H1 (cell line): ENCODE measurements at regions not wholly inside any gene's neighbourhood (a gene's known extent, or its start where the extent isn't known, plus 50 kb on each side); places are given as distances from the start of the nearest gene placed in this dataset.

ENCODE experiments used
- CTCF ChIA-PET: fragments of 300-600 bp; sonication (Branson Sonifier 250); formaldehyde crosslinking; loops from one replicate; lab custom pipeline; 2021; ENCODE audit not compliant: partially characterized antibody; lab: Charles Lee
- POLR2A ChIA-PET: fragments of 300-600 bp; sonication (Branson Sonifier 250); formaldehyde crosslinking; loops from one replicate; lab custom pipeline; 2021; ENCODE audit warnings: inconsistent platforms; ENCODE audit not compliant: partially characterized antibody; lab: Charles Lee
- DNase-seq, 2 experiments: peaks; one replicate each; pipeline versions ENCODE4 v3.0.0 to v3.0.0-alpha.2; 2010 to 2022; ENCODE audit warnings: low spot score in 2 of 2, low read depth in 1 of 2, mixed read lengths in 1 of 2
- FAIRE-seq: peaks from 2 replicates; lab custom pipeline; 2011; peaks lifted over from hg19 to GRCh38; lab: Jason Lieb, UNC
- H2AFZ ChIP-seq: 2 replicates; pipeline ENCODE4 v1.8.1; 2012; ENCODE audit warnings: low read length, inconsistent platforms
- H2AK5ac ChIP-seq: 2 replicates; pipeline ENCODE4 v1.6.1; 2013; ENCODE audit warnings: low read depth, low read length
- H2BK120ac ChIP-seq: replicated peaks from 2 replicates; pipeline ENCODE3; 2013; ENCODE audit warnings: low read depth, low read length, inconsistent platforms
- H2BK12ac ChIP-seq: 2 replicates; pipeline ENCODE4 v1.6.1; 2013; ENCODE audit warnings: low read depth, low read length
- H2BK15ac ChIP-seq: 2 replicates; pipeline ENCODE4 v1.6.1; 2013; ENCODE audit warnings: low read length
- H2BK20ac ChIP-seq: 2 replicates; pipeline ENCODE4 v1.6.1; 2013; ENCODE audit warnings: low read length
- H2BK5ac ChIP-seq: 2 replicates; pipeline ENCODE4 v1.6.1; 2013; ENCODE audit warnings: low read depth, low read length
- H3K14ac ChIP-seq: 2 replicates; pipeline ENCODE4 v1.6.1; 2013; ENCODE audit warnings: inconsistent platforms; ENCODE audit not compliant: insufficient read length
- H3K18ac ChIP-seq: 2 replicates; pipeline ENCODE4 v1.6.1; 2013; ENCODE audit warnings: low read length; ENCODE audit errors: extremely low read depth
- H3K23ac ChIP-seq: 2 replicates; pipeline ENCODE4 v1.6.1; 2013; ENCODE audit warnings: inconsistent platforms; ENCODE audit not compliant: insufficient read length
- H3K23me2 ChIP-seq: 2 replicates; pipeline ENCODE4 v1.6.1; 2013; ENCODE audit warnings: low read depth, low read length
- H3K27ac ChIP-seq: 2 replicates; pipeline ENCODE4 v1.6.1; 2011; ENCODE audit warnings: low read depth, low read length, inconsistent platforms
- H3K27me3 ChIP-seq, 4 experiments: replicated peaks in 1 of 4; 1 replicate in 1 of 4; 2 replicates in 3 of 4; pipeline versions ENCODE4 v1.6.1 to v1.8.1; 2011 to 2013; ENCODE audit warnings: low read length in 3 of 4, mild to moderate bottlenecking in 3 of 4, inconsistent platforms in 2 of 4, mixed read lengths in 2 of 4, moderate library complexity in 1 of 4; ENCODE audit not compliant: control insufficient read depth in 3 of 4, insufficient read depth in 3 of 4; ENCODE audit errors: extremely low read depth in 1 of 4
- H3K36me3 ChIP-seq, 4 experiments: 2 replicates each; pipeline versions ENCODE4 v1.6.1 to v1.8.1; 2011 to 2013; ENCODE audit warnings: mild to moderate bottlenecking in 4 of 4, low read length in 3 of 4, moderate library complexity in 2 of 4, control low read depth in 1 of 4, inconsistent platforms in 1 of 4; ENCODE audit not compliant: insufficient read depth in 4 of 4, control insufficient read depth in 2 of 4
- H3K4ac ChIP-seq: replicated peaks from 2 replicates; pipeline ENCODE3; 2013; ENCODE audit warnings: low read length, low read depth, mixed read lengths, inconsistent platforms; ENCODE audit not compliant: insufficient read length
- H3K4me1 ChIP-seq, 4 experiments: replicated peaks in 1 of 4; 1 replicate in 1 of 4; 2 replicates in 3 of 4; pipeline versions ENCODE4 v1.6.1 to v1.8.1; 2011 to 2013; ENCODE audit warnings: low read length in 3 of 4, inconsistent platforms in 2 of 4, mixed read lengths in 1 of 4; ENCODE audit not compliant: insufficient read depth in 4 of 4, control insufficient read depth in 3 of 4
- H3K4me2 ChIP-seq, 2 experiments: 2 replicates each; pipeline versions ENCODE4 v1.6.1 to v1.8.1; 2011 to 2013; ENCODE audit warnings: low read depth in 2 of 2, low read length in 2 of 2, control low read depth in 1 of 2, inconsistent platforms in 1 of 2, mild to moderate bottlenecking in 1 of 2; ENCODE audit not compliant: insufficient read depth in 1 of 2
- H3K4me3 ChIP-seq, 4 experiments: fragments of 200-600, 300-600 bp in 1 of 4; sonication (generic), shearing (Covaris generic), sonication (Bioruptor Twin) in 1 of 4; 2 replicates each; pipeline versions ENCODE4 v1.5.1 to v1.8.1; 2011 to 2016; ENCODE audit warnings: low read length in 4 of 4, low read depth in 3 of 4, control low read depth in 2 of 4, inconsistent platforms in 2 of 4, mild to moderate bottlenecking in 2 of 4, mixed read lengths in 1 of 4, moderate library complexity in 1 of 4; ENCODE audit not compliant: insufficient read depth in 2 of 4; ENCODE audit errors: extremely low read depth in 1 of 4
- H3K56ac ChIP-seq: replicated peaks from 2 replicates; pipeline ENCODE3; 2013; ENCODE audit warnings: low read depth, mild to moderate bottlenecking, mixed read lengths, low read length, inconsistent platforms; ENCODE audit not compliant: insufficient read length
- H3K79me1 ChIP-seq: 2 replicates; pipeline ENCODE4 v1.6.1; 2013; ENCODE audit warnings: low read depth, low read length, control low read depth
- H3K79me2 ChIP-seq, 2 experiments: 2 replicates each; pipeline versions ENCODE4 v1.6.1 to v1.8.1; 2012 to 2013; ENCODE audit warnings: low read length in 2 of 2, mild to moderate bottlenecking in 2 of 2, inconsistent platforms in 1 of 2; ENCODE audit not compliant: insufficient read depth in 2 of 2, control insufficient read depth in 1 of 2
- H3K9ac ChIP-seq, 4 experiments: replicated peaks in 1 of 4; 1 replicate in 1 of 4; 2 replicates in 3 of 4; pipeline versions ENCODE4 v1.6.1 to v1.8.1; 2011 to 2013; ENCODE audit warnings: low read depth in 3 of 4, low read length in 3 of 4, control low read depth in 2 of 4, mild to moderate bottlenecking in 2 of 4, moderate library complexity in 2 of 4, inconsistent platforms in 1 of 4; ENCODE audit errors: extremely low read depth in 1 of 4
- H3K9me3 ChIP-seq, 2 experiments: 2 replicates each; pipeline versions ENCODE4 v1.6.1 to v1.8.1; 2012 to 2013; ENCODE audit warnings: mild to moderate bottlenecking in 2 of 2, moderate library complexity in 2 of 2, control low read depth in 1 of 2, inconsistent platforms in 1 of 2, low read depth in 1 of 2, low read length in 1 of 2, mixed read lengths in 1 of 2; ENCODE audit not compliant: insufficient read depth in 2 of 2
- H4K20me1 ChIP-seq, 2 experiments: replicated peaks in 1 of 2; 2 replicates each; pipeline versions ENCODE3 to v1.8.1; 2011 to 2013; ENCODE audit warnings: inconsistent platforms in 2 of 2, low read length in 2 of 2, mild to moderate bottlenecking in 1 of 2; ENCODE audit not compliant: insufficient read depth in 2 of 2, control insufficient read depth in 1 of 2
- H4K5ac ChIP-seq: 2 replicates; pipeline ENCODE4 v1.6.1; 2013; ENCODE audit warnings: low read length, low read depth, mixed read lengths, inconsistent platforms; ENCODE audit not compliant: insufficient read length
- H4K8ac ChIP-seq: 2 replicates; pipeline ENCODE4 v1.8.0; 2013; ENCODE audit warnings: mild to moderate bottlenecking, moderate library complexity, low read length, inconsistent platforms; ENCODE audit not compliant: insufficient read depth; ENCODE audit errors: extremely low read depth
- H4K91ac ChIP-seq: replicated peaks from 2 replicates; pipeline ENCODE3; 2013; ENCODE audit warnings: low read length, mixed read lengths, inconsistent platforms; ENCODE audit not compliant: insufficient read length
- BRCA1 ChIP-seq: IDR thresholded peaks from 2 replicates; pipeline ENCODE4 v1.6.1; 2012; ENCODE audit warnings: low read depth, low read length, improper control_type of control experiment
- CREB1 ChIP-seq: IDR thresholded peaks from 2 replicates; pipeline ENCODE4 v1.6.1; 2012; ENCODE audit warnings: inconsistent platforms
- E2F6 ChIP-seq: IDR thresholded peaks from 2 replicates; pipeline ENCODE4 v1.6.1; 2012; ENCODE audit warnings: inconsistent platforms
- EGR1 ChIP-seq: IDR thresholded peaks from 2 replicates; pipeline ENCODE4 v1.6.1; 2011; ENCODE audit warnings: low read depth, low read length, borderline replicate concordance
- HDAC2 ChIP-seq, 2 experiments: fragments of 300-600 bp in 1 of 2; sonication (generic) in 1 of 2; IDR thresholded peaks; 2 replicates each; pipeline ENCODE4 v1.6.1; 2011 to 2012; ENCODE audit warnings: low read depth in 2 of 2, low read length in 2 of 2, mild to moderate bottlenecking in 2 of 2, moderate library complexity in 2 of 2, borderline replicate concordance in 1 of 2, inconsistent platforms in 1 of 2
- KDM1A ChIP-seq: fragments of 200-600, 300-600 bp; sonication (generic); IDR thresholded peaks from 2 replicates; pipeline ENCODE4 v1.7.1; 2016; ENCODE audit warnings: mild to moderate bottlenecking, low read length, borderline replicate concordance
- MAFK ChIP-seq: IDR thresholded peaks from 2 replicates; pipeline ENCODE4 v1.6.1; 2012; ENCODE audit warnings: low read depth, mild to moderate bottlenecking, improper control_type of control experiment, low read length
- MAX ChIP-seq: IDR thresholded peaks from 2 replicates; pipeline ENCODE4 v1.6.1; 2012; ENCODE audit warnings: inconsistent platforms
- NANOG ChIP-seq: IDR thresholded peaks from 2 replicates; pipeline ENCODE4 v1.6.1; 2011; ENCODE audit warnings: low read length, low read depth, mild to moderate bottlenecking, inconsistent platforms; ENCODE audit not compliant: insufficient read depth, poor library complexity, severe bottlenecking
- RAD21 ChIP-seq, 2 experiments: IDR thresholded peaks in 1 of 2; conservative IDR thresholded peaks in 1 of 2; 2 replicates each; pipeline ENCODE4 v1.6.1; 2011; ENCODE audit warnings: low read depth in 2 of 2, low read length in 2 of 2, improper control_type of control experiment in 1 of 2, inconsistent platforms in 1 of 2, mild to moderate bottlenecking in 1 of 2, moderate library complexity in 1 of 2
- RXRA ChIP-seq: IDR thresholded peaks from 2 replicates; pipeline ENCODE4 v1.6.1; 2011; ENCODE audit warnings: low read depth, mild to moderate bottlenecking, low read length, moderate library complexity; ENCODE audit not compliant: insufficient read depth
- SIX5 ChIP-seq: IDR thresholded peaks from 2 replicates; pipeline ENCODE4 v1.6.1; 2011; ENCODE audit warnings: mild to moderate bottlenecking, low read depth, low read length
- SUZ12 ChIP-seq: fragments of 200-600 bp; sonication (generic); IDR thresholded peaks from 2 replicates; pipeline ENCODE4 v1.6.1; 2012; ENCODE audit warnings: mild to moderate bottlenecking, inconsistent platforms, low read length, moderate library complexity, mixed read lengths
- TAF1 ChIP-seq: IDR thresholded peaks from 2 replicates; pipeline ENCODE4 v1.6.1; 2011; ENCODE audit warnings: mild to moderate bottlenecking, low read depth, low read length
- WGBS, 2 experiments: shearing (Covaris generic) in 1 of 2; methylation state at CpG; one replicate each; pipeline versions ENCODE4 v1.1.6 to v1.1.7; 2013 to 2015; ENCODE audit warnings: low lambda C conversion rate in 2 of 2, mixed read lengths in 2 of 2, inconsistent platforms in 1 of 2, low coverage in 1 of 2, missing lambda C conversion rate in 1 of 2; ENCODE audit not compliant: insufficient replicate concordance in 2 of 2, insufficient coverage in 1 of 2, insufficient read length in 1 of 2; ENCODE audit errors: extremely low coverage in 1 of 2, missing lambda C conversion rate in 1 of 2; 5-methylcytosine and 5-hydroxymethylcytosine counted together

- CTCF ChIA-PET, result interaction anchor here (1.3 to 1.8 kb wide), 2 partner anchors 17 to 229 kb away, joined by 3 to 4 read pairs; no protein-coding TSS in a partner anchor
- H3K9me3 ChIP-seq, result no peaks in the 10 kb centered on the region
- H3K79me1 ChIP-seq, result no peaks in the 10 kb centered on the region
- no peak overlapping the region for H3K18ac ChIP-seq
- no peak overlapping the region for H2BK12ac ChIP-seq
- no peak overlapping the region for H2AK5ac ChIP-seq
- H4K91ac ChIP-seq, result no peak overlapping the region
- H4K20me1 ChIP-seq, result no peaks in the 10 kb centered on the region
- no peak overlapping the region for H3K4ac ChIP-seq
- H3K9ac ChIP-seq, result no peak overlapping the region
- no peaks in the 10 kb centered on the region for H3K79me2 ChIP-seq
- H4K8ac ChIP-seq, result no peak overlapping the region
- H3K4me2 ChIP-seq, result no peak overlapping the region
- H3K4me3 ChIP-seq, result no peak overlapping the region
- no peaks in the 10 kb centered on the region for H3K4me1 ChIP-seq
- H3K14ac ChIP-seq, result no peak overlapping the region
- no peak overlapping the region for H2BK5ac ChIP-seq
- H2BK15ac ChIP-seq, result no peak overlapping the region
- H3K27me3 ChIP-seq, result no peaks in the 10 kb centered on the region
- 95% methylated on average over 4 of the region's 4 CpGs; no CpG with 5 or more reads in 1 of the 2 experiments for WGBS, 2 experiments
- H3K56ac ChIP-seq, result no peak overlapping the region
- H2BK120ac ChIP-seq, result no peak overlapping the region
- no peak overlapping the region for H2BK20ac ChIP-seq
- H3K36me3 ChIP-seq, result no peaks in the 10 kb centered on the region; a peak in 1 of 8 replicates
- no peak overlapping the region for H2AFZ ChIP-seq
- H3K23ac ChIP-seq, result no peak overlapping the region
- H3K27ac ChIP-seq, result no peak overlapping the region
- FAIRE-seq, result no peak
- H4K5ac ChIP-seq, result no peak overlapping the region
- H3K23me2 ChIP-seq, result no peaks in the 10 kb centered on the region; the same call in 1 of the 2 replicates
- POLR2A ChIA-PET, result no interaction called here
- DNase-seq, result no peak
- no peak for TF ChIP-seq EGR1
- TF ChIP-seq CREB1, result no peak
- no peak for TF ChIP-seq KDM1A
- TF ChIP-seq SUZ12, result no peak
- TF ChIP-seq TAF1, result no peak
- no peak for TF ChIP-seq HDAC2 (IDR thresholded peaks at IDR 0.05; ENCODE audit: borderline replicate concordance in 1 of 2, low read depth in 2 of 2, low read length in 2 of 2)
- no peak for TF ChIP-seq NANOG
- no peak for TF ChIP-seq MAX
- TF ChIP-seq SIX5, result no peak
- no peak for TF ChIP-seq MAFK
- no peak for TF ChIP-seq E2F6
- no peak for TF ChIP-seq RXRA
- no peak for TF ChIP-seq BRCA1
- no peak for TF ChIP-seq RAD21 (IDR thresholded peaks at IDR 0.05 in 1 of 2, conservative IDR thresholded peaks at IDR 0.05 in 1 of 2; ENCODE audit: low read depth in 2 of 2, low read length in 2 of 2)
These were observed 398.9 kb upstream of the CCDC196 start for GRCh38 chr14:66087231-66087630.
